Esophagus muscularis mucosa (tissue), 4 donors: ENCODE measurements at regions not wholly inside any gene's neighbourhood (a gene's known extent, or its start where the extent isn't known, plus 50 kb on each side); places are given as distances from the start of the nearest gene placed in this dataset.

Source experiments
- CTCF ChIP-seq, 3 experiments: fragments of 200-600 bp in 2 of 3; fragments of 450-650 bp in 1 of 3; sonication (generic) in 2 of 3; IDR thresholded peaks; one replicate each; pipeline ENCODE4 v1.5.1; 2017 to 2019; ENCODE audit warnings: antibody characterized with exemption in 3 of 3, mild to moderate bottlenecking in 2 of 3, moderate library complexity in 1 of 3
- EP300 ChIP-seq: sonication (generic); formaldehyde crosslinking; IDR thresholded peaks from one replicate; pipeline ENCODE4 v1.6.1; 2017; ENCODE audit warnings: antibody characterized with exemption
- POLR2A ChIP-seq: fragments of 450-650 bp; IDR thresholded peaks from one replicate; pipeline ENCODE4 v1.6.1; 2017; ENCODE audit warnings: antibody characterized with exemption, moderate library complexity, mild to moderate bottlenecking, low read depth
- POLR2AphosphoS5 ChIP-seq, 2 donors: sonication (generic); formaldehyde crosslinking; IDR thresholded peaks; one replicate each; pipeline ENCODE4 v1.6.1; 2017; ENCODE audit warnings: antibody characterized with exemption in 2 of 2

GRCh38 chr5:58145397-58145934 lies 314.4 kb downstream of the PLK2 start:
- TF ChIP-seq CTCF (IDR thresholded peaks at IDR 0.05) (no peak), POLR2AphosphoS5 (IDR thresholded peaks at IDR 0.05) (no peak), POLR2A (no peak), EP300 (no peak)
